SW480 (cell line): ENCODE measurements at regions not wholly inside any gene's neighbourhood (a gene's known extent, or its start where the extent isn't known, plus 50 kb on each side); places are given as distances from the start of the nearest gene placed in this dataset.

Experiments used
- DNase-seq: peaks from one replicate; pipeline ENCODE4 v3.0.0-alpha.2; 2016; ENCODE audit warnings: low spot score

DNA sequence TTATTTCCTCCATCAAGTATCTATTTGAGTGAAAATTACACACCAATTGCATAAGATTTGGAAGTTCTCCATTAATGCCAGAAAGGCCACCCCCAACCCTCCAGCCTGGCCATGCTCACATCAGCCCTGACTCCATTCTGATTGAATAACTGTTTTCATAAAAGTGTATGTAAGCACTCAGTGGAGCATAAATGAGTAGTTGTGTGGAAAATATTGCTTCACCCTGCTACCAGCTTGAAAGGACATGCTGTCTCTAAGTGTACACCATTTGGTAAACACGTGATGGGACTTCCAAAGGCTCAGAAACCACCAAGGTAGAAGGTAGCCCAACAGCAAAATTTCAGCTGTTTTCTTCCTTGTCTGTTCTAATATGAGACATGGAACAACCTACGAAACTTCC lies 393.8 kb downstream of the ZNF385D start:
- DNase-seq, result no peak

DNA sequence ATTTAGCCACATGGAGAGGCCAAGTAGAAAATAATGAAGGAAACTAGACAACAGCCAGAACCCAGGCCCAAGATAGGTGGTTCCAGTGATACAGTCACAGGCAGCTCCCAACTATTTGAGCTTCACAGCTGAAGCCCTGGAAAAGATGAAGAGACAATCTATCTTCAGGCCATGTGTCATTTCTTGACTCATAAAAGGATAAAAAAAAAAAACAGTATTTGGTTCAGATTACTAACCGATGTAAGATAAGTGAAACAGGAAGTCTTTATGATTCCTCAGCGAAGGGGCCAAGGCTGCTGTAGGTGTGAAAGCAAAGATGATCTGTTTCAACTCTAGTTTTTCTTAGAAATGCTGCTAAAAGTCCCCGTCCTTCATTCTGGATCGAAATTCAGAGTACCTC lies 394.6 kb downstream of the ZNF385D start:
- no peak for DNase-seq

DNA sequence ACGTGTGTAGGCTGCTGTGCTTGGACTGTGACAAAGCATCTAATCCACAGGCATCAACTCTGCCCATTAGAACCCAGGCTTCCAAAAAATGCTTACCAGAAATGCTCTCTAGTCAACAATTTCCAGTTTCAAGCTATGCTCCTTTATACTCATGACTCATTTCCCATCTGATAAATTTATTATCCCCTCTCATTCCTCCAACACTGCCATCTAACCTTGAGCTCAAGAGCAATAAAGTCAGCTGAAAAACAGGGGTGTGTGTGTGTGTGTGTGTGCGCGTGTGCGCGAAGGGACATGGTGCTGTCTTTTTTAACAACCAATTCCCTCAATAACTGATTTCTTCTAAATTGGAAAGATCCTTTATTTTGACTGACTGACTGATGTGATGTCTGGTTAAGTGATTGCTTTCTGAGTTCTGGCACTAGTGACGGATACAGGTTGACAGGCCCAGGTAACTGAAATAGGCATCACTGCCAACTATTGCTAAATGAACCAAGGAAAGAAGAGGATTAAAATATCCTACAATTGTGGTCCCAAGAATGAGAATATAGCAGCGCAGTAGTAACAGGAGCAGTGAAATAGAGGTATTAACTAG lies 405.5 kb downstream of the ZNF385D start:
- DNase-seq, result no peak

DNA sequence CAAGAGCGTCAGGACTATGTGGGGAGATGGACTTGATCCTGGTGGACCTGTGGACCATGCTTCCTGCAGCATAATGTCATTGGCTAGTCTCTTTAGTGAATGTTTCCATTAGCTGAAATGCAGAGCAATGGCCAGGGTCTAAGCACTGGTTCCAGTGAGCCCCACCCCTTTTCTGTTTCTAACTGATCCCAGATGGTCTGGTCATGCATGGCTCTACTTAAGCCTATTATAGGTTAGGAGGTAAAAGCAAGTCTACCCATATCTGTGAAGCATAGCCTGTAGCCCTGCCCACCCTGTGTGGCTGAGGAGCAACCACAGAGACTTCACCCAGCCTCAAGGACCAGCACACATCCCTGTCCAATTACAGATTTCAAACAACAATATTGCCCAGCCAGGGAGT lies 419.2 kb downstream of the ZNF385D start:
- no peak for DNase-seq

DNA sequence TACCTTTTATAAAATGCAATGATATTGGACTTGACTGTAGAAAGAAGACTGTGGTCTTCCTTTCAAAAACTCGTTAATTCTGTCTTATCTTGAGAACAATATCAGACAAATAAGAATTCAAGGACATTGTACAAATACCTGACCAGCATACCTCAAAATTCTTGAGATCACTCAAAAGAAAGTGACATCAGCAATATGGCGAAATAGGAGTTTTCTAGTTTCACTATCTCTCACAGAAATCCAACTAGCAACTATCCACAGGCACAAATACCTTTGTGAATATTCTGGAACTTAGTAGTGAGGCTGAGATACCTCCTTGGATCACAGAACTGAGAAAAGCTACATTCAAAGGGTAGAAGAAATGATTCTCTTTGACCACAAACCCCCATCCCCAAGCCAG lies 419.7 kb downstream of the ZNF385D start:
- DNase-seq, result no peak

DNA sequence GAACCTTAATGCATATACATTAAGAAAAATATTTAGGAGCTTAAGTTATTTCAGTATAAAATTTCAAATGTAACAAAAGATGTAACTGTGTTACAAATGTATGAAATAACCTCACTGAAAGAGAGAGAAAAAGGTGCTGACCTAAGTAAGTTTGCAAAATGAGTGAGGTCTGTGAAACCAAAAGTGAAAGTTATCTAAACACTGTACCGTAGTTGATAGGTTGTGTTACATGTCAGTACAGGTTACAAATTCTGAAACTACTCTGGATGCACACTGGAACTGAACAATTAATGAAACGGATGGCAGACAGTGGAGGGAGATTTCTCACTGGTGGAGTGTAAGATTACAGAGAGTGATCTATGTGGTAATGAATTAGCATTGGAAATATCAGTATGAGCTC lies 420.7 kb downstream of the ZNF385D start:
- peak; percentile 6 for DNase-seq

DNA sequence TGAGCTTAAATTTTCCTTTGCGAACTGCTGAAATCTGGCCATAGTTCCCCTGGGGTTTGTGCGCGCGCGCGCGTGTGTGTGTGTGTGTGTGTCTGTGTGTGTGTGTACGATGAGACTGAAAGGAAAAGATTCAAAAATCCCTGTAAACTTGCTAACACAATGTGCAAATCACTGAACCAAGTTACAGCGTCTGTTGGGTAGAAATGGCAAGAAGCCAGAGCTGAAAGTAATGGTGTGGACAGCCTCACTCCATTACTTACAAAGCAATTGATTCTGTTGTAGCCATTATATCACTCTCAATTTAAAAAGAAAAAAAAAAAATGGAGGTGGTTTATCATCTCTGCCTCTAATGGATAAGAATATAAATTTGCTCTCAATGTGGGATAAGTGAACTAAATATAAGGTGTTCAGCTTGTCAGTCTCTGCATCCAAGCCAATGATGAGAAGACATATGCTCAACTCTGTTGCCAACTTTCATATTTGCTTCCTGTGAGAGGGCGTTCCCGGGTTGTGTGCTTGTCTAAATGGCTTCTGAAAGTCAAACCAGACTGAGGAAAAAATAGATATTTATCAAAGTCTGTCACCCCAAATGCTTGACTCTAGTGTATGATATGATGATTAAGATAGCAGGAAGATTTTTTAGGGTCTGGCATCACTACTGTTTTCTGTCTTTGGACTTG lies 422.2 kb downstream of the ZNF385D start:
- DNase-seq, result no peak

DNA sequence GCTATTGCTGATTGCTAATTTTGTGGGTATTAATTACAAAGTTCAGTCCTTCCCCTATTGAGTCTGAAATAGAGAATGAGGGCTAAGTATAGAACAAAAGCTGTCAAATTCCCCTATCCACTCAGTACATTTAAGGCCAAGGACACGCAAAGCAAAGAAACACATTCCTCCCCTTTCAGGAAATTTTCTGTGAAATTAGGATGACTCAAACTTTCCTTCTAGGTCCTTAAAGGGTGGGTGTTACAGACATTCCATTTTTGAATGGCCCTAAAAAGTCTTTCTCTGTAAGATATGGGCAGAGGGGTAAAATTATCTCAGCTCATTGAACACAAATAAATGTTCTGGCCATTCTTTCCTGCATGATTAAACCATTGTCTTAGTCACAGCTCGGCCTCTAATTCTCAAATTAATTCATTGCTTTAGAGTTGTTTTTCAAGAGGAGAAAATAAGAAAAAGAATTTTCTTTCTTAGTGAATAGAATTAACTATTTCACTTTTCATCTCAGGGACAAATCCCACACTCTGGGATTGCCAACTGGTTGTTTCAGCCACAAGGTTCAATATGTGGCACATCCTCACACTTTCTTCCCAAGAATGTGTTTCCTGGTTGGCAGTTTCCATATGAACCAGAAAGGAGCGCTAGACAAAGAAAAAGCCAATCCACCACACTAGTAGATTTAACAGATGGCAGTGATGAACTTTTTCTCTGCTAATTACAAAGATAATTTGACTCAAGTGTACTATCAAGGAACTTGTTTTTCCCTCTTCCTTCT lies 424.1 kb downstream of the ZNF385D start:
- DNase-seq, result no peak

DNA sequence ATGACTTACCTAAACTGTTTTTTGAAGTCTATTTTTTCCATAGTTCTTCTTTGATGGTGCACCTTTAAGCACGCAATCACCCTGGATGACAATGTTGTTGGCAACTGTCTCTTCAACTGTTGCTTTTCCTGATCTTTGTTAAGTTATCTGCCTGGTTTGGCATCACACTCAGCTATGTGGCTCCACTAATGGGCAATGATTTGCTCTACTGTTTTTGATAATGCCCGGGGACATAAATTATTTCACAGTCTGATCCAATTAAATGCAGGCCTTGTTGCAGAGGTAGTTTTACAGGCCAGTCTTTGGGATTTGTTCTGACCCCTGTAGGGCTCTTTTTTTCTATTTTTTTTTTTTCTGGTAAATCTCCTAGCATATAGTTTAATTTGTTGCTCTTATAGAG lies 436.3 kb downstream of the ZNF385D start:
- no peak for DNase-seq

DNA sequence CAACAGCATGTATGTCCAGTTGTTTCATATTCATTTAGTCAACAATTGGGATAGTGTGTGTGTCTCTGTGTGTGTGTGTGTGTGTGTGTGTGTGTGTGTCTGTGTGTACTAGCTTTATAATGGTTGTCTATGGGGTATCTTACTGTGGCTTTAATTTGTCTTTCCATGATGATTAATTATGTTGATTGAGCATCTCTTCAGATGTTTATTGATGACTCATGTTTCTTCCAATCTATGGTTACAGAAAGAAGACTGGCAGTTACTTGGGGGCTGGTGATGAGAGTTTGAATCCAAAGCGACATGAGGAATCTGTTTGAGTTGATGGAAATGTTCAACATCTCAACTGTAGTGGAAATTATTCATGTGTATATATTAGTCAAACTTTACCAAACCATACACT lies 440.1 kb downstream of the ZNF385D start:
- no peak for DNase-seq

DNA sequence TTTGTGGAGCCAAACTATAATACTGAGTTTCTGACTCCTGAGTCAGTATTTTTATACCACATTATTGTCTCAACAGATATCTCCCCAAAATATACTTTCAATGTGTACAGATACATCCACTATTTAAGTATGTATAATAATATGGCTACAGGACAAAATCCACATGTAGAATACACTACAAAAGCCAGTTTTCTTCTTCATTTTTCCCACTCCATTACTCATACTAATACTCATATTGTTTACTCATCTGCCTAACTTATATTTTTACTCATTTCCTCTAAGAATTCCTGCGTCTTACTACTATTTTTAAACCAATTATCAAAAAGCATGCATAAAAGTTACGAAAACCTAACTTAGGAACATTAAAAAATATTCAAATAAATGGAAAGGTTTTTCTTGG lies 440.8 kb downstream of the ZNF385D start:
- no peak for DNase-seq

DNA sequence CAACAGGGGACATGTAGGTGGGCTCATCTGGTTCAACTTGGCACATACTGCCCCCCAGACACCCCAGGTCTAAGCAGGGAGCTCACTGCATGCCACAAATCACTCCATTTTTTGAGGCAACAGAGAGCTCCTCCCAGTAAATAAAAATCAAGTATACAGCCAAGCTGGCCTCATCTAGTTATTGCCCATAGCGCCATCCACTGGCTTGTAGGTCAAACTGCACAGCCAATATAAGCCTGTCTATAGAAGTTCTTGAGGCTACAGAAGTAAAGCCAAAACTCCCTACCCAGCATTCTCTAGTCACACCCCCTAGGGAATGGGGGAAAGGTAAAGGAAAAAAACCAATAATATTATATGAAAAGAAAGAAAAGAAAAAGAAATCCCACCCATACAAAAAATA lies 453.7 kb downstream of the ZNF385D start:
- DNase-seq, result no peak

DNA sequence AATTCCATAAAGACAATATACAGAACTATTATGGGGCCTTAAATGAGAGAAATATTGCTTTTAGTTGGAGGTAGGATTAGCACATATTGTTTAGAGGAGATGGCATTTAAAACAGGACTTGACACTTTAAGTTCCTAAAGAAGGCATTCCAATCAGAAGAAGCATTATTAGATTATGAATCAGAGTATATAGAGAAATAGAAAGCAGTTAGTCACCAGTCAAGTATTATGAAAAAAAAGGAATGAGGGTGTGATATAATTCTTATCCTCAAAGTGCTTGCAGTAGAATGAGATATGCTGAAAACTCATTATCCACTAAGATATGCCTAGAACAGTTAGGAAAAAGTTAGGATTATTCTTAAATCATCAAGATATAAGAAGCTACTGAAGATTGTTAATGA lies 456.2 kb downstream of the ZNF385D start:
- DNase-seq, result no peak

DNA sequence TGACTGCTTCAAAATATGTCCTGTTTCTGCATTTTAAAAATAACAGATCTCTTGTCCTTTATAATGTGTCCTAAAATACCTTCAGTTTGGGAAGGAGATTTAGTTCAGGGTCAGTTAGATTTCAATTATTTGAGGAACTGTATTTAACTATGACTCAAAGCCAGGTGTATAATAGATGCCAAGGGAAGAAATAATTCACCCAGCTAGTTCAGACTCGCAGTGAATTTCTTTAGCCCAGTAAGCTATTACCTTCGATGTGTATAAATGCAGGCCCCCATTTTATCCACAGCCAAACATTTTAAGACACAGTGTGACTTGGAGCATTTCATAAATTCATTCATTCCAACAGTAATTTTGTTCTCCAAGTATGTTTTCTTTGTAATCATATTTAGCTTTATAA lies 458.0 kb downstream of the ZNF385D start:
- DNase-seq, result no peak

DNA sequence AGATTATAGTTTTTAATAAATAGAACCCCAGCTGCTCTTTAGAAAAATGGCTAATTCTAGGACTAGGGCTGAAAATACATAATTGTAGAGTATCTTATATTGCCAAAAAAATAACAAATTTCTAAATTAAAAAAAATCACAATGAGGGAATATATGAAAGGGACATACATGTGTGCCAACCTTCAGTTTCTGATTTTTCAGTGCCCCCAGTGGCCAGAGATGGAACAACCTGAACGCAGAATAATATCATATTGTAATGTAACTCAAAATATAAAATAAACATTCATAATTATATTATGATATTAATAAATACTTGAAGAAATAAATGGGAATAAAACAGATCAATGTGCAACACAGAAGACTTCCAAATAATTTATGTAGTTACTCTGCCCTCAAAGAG lies 460.5 kb downstream of the ZNF385D start:
- DNase-seq, result no peak

DNA sequence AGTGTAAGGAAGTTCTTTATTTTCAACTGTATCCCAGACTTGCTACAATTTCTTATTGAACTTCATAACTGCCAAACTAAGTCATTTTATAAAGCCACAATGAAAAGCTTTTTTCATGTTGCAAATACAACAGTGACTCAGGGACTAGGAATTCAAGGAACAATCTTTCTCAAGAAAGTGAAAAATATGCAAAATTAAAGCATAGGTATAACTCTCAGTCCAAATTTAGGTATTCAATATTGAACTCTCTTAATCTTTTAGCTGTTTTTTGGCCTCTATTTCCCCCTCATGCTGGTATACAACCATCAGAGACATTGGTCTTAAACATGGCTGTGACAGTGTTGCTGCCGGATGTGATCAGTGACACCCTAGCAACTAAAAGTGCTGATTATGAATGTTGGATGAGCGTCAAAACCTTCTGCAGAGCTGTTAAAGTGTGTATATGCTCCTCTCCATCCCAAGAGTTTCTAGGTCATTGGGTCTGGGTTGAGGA lies 476.9 kb downstream of the ZNF385D start:
- no peak for DNase-seq

DNA sequence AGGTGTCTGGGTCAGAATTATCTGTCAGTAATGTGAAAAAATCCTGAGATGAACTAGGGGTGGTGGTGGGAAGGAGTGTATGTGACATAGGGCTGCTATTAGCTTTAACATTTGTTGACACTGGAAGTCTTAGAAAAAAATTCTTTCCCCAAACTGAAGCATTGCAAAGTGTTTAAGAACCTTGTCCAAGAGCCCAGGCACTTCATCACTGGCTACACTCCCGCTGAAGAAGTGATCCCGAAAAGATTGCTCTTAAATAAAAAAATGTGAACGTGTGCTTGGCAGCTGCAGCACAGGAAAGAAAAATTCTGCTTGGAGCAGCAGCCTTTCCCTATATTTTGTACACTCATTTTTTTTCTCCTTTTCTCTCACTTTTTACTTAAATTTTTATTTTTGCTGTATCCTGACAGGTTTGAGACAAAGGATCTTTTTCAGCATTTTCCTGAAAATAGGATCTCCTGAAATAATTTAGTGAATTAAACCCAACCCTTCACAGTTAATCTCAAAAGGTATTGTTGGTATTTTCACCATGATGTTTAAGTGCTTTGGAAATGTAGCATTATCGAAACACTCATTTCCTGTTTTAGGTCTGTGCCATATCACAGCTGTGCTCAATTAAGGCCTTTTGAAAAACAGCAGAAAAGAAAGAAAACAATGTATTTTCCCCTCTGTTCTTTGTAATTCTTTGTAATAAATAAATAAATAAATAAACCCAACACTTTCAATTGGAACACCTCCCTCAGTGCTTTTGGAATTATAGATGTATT lies 477.6 kb downstream of the ZNF385D start:
- DNase-seq, result no peak

DNA sequence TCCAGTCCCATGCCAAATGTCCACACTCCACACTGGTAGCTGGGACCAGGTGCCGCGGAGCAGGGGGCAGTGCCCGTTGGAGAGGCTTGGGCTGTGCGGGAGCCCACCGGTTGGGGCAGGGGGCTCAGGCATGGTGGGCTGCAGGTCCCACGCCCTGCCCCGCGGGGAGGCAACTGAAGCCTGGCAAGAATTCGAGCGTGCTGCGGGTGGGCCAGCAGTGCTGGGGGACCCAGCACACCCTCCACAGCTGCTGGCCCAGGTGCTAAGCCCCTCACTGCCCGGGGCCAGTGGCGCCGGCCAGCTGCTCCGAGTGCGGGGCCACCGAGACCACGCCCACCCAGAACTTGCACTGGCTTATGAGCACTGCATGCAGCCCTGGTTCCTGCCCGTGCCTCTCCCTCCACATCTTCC lies 479.4 kb downstream of the ZNF385D start:
- DNase-seq, result no peak

DNA sequence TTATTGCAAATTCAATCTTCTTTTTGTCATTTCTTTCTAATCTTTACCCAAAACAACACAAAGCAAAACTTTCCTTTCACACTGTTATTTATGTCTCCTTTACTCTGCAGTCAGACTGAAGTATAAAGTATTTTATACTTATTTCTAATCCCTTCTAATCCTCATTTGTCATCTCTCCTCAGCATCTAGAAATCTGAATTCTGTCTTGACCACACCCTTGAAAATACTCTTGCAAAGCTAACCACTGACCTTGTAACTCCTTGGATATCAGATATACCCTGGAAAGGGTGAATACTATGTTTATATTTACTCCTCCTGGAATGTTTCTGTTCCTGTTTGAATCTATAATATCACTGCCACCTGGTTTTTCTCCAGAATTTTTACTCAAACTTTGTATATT lies 481.1 kb downstream of the ZNF385D start:
- no peak for DNase-seq

DNA sequence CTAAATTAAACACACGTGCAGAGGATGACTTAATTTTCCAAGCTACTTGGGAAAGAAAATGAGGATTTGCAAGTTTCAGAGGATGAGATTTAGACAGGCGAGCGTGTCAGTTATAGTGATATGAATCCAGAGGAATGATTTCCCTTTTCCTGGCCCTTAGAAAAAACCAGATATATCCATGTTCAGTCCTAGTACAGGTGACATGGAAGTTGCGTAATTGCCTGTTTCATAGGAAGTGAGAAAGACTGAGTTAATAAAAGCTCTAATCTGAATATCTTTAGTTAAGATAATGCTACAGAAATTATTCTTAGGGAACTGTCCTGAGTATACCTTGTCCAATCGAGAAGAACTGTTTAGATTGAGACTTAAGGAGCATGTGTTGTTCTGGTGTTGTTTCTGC lies 490.5 kb downstream of the ZNF385D start:
- no peak for DNase-seq

DNA sequence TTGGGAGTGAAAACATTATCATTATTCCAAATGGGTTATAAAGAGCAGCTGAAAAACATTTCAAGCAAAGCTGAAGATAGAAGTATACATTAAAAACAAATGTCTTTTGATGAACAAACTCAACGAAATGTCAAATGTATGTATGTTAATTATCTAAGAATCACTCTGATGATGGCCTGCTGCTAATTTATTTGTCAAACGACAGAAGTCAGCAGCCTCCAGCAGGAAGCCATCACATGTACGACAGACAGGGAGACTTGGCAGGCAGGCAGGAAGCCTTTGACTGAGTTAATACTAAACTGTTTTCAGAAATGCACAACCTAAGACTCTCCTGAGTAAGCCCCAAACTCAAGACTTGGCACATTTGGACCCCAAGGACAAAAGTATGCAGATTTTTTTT lies 491.1 kb downstream of the ZNF385D start:
- no peak for DNase-seq

DNA sequence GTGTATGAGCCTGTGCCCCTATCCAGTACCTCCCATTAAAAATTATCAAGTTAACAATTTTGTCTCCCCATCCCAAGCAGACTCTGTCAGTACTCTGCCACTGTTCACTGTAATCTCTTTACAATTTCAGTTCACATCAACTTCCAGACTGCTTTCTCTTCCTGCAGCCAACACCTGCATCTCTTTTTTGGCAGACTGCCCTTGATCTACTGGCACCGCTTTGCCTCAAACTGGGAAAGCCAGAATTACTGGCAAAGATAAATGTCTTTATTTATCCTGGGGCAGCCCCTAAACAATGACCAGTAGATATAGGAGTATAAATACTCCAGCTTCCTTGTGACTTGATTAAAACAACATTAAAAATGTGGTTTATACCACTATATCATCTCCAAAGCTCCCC lies 494.1 kb downstream of the ZNF385D start:
- DNase-seq, result no peak

DNA sequence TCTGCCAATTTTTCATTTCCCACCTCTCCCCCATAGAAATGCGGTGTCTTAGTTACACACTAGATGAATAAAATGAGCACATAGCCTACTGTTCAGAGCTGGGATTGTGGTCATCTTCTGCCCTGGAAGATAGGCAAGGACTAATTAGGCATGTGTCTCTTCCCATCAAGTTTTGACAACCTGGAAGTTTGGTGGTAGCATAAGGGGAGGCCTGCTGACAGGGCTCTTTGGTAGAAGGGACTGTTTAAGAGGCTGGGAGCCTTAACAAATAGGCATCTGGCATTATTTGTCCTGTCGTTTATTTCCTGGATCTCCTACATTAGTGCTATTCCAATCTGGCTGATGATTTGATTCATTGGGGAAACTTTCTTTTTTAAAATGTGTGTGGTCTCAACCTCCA lies 512.3 kb downstream of the ZNF385D start:
- DNase-seq, result no peak
